ENCODE measurements at regions not wholly inside any gene's neighbourhood (a gene's known extent, or its start where the extent isn't known, plus 50 kb on each side); places are given as distances from the start of the nearest gene placed in this dataset.

- TF ChIP-seq GTF3C2 (IDR thresholded peaks at IDR 0.05; ENCODE audit: borderline replicate concordance, extremely low read depth, insufficient read length) (no peak), UBTF (IDR thresholded peaks at IDR 0.05; ENCODE audit: borderline replicate concordance in 1 of 2, low read depth in 2 of 2, low read length in 2 of 2) (no peak), NFE2L1 (tag; IDR thresholded peaks at IDR 0.05; ENCODE audit: borderline replicate concordance, low read depth) (no peak), POU5F1 (IDR thresholded peaks at IDR 0.05; ENCODE audit: borderline replicate concordance, low read depth, low read length, partially characterized antibody) (no peak)
Observed at GRCh38 chr7:115145512-115145911, 223.6 kb downstream of the MDFIC start (continued).

- H3K4me3 ChIP-seq = no peak overlapping the region
- no peak overlapping the region for H3K27ac ChIP-seq (ENCODE audit: extremely low read depth, low read depth, low read length)
- ChIA-PET POLR2A (no interaction called here), CTCF (ENCODE audit: low intra/inter-chr PET ratio) (no interaction called here)
- no TSS peak for BruUV-seq (replicated peaks)
- no peaks in the 10 kb centered on the region for H3K79me2 ChIP-seq (ENCODE audit: control insufficient read depth, insufficient read depth, low read length)
- FAIRE-seq = no peak
- intact Hi-C loops (cut with micrococcal nuclease) (no loop called here), in situ Hi-C loops (cut with MboI) (no loop called here)
- no peak for DNase-seq (ENCODE audit: extremely low read depth in 1 of 4, low spot score in 3 of 4)
- no peaks in the 10 kb centered on the region for H3K27me3 ChIP-seq (ENCODE audit: control insufficient read depth in 2 of 2, insufficient read depth in 2 of 2, low read length in 2 of 2)
- WGBS (ENCODE audit: insufficient coverage, low coverage, missing lambda C conversion rate) = 0% methylated on average over 1 of the region's 1 CpG
- no peaks in the 10 kb centered on the region for H3K36me3 ChIP-seq (ENCODE audit: control insufficient read depth, insufficient read depth, low read length)
- ATAC-seq = no peak
- no peaks in the 10 kb centered on the region for H4K20me1 ChIP-seq (replicated peaks; ENCODE audit: control insufficient read depth, insufficient read depth, low read length)
- no peak overlapping the region for H2AFZ ChIP-seq (ENCODE audit: low read depth, low read length)
- H3K9ac ChIP-seq (ENCODE audit: insufficient read depth in 1 of 2, low read depth in 2 of 2, low read length in 2 of 2) = no peak overlapping the region
- no peaks in the 10 kb centered on the region for H3K9me1 ChIP-seq (ENCODE audit: control insufficient read depth, insufficient read depth, low read length)
- H3K4me2 ChIP-seq (ENCODE audit: insufficient read depth, low read length) = no peak overlapping the region
- H3K9me3 ChIP-seq (replicated peaks; ENCODE audit: control insufficient read depth, insufficient read depth, low read depth, low read length) = no peaks in the 10 kb centered on the region; the same call in 1 of the 2 replicates
- no peaks in the 10 kb centered on the region for H3K4me1 ChIP-seq (replicated peaks in 1 of 2; ENCODE audit: control insufficient read depth in 2 of 2, insufficient read depth in 2 of 2, low read length in 2 of 2)
- TF ChIP-seq MTA1 (IDR thresholded peaks at IDR 0.05; ENCODE audit: borderline replicate concordance) (no peak), EZH2 (IDR thresholded peaks at IDR 0.05; ENCODE audit: borderline replicate concordance, low read depth, low read length) (no peak), ZNF696 (CRISPR knock-in tag; conservative IDR thresholded peaks at IDR 0.05) (no peak), SMAD1 (IDR thresholded peaks at IDR 0.05; ENCODE audit: low read depth, low read length, partially characterized antibody) (no peak), WHSC1 (IDR thresholded peaks at IDR 0.05; ENCODE audit: low read length) (no peak)
Observed at GRCh38 chr7:115137816-115138215, 215.9 kb downstream of the MDFIC start.
